CD4-positive, alpha-beta T cell treated with Interleukin-6 for 4 hours (primary cell): ENCODE measurements at regions not wholly inside any gene's neighbourhood (a gene's known extent, or its start where the extent isn't known, plus 50 kb on each side); places are given as distances from the start of the nearest gene placed in this dataset.
"Not testable (repeated sequence)": the region's sequence is repeated elsewhere in the genome, so short reads cannot be mapped to it uniquely, and the experiment has no call there.

Source experiments
- DNase-seq: peaks from one replicate; pipeline ENCODE4 v3.0.0-alpha.2; 2020; ENCODE audit warnings: mixed read lengths

DNA sequence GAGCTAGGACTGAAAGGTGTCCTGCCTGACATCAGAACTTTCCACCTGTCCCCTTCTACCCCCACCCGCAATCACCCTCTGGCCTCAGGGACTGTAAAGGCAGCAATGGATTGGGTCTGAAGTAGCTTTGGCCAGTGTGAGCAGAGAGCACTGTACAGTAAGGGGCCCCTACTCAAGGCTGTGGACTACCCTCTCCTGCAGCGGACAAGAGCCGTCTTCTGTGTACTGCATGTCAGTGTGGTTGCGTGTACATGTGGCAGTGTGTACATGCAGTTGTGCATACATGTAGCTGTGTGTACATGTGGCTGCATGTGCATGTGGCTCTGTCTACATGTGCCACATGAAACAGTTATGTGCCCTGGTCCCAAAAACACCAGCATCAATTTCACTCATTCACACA, 205.9 kb upstream of the LINGO1 start:
- DNase-seq = no peak

- DNase-seq = no peak
Measured at GRCh38 chr15:77838061-77838460, 205.3 kb upstream of the LINGO1 start.

DNA sequence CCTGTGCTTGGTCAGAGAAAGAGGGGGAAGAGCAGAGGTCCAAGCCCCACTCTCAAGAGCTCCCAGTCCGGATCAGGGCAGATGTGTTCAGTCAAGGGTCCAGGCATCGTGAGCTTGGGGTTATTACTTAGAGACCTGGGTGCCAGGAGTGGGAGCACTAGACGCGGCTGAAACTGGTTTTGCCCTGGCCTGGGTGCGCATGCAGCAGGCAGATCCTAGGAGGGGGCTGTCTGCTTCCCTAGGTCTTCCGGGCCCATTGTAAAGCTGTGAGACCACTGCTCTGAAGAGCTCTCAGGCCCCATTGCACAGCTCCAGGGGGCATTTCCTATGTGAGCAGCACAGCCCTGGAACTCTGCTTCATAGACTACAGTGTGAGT, 204.9 kb upstream of the LINGO1 start:
- no peak for DNase-seq

DNA sequence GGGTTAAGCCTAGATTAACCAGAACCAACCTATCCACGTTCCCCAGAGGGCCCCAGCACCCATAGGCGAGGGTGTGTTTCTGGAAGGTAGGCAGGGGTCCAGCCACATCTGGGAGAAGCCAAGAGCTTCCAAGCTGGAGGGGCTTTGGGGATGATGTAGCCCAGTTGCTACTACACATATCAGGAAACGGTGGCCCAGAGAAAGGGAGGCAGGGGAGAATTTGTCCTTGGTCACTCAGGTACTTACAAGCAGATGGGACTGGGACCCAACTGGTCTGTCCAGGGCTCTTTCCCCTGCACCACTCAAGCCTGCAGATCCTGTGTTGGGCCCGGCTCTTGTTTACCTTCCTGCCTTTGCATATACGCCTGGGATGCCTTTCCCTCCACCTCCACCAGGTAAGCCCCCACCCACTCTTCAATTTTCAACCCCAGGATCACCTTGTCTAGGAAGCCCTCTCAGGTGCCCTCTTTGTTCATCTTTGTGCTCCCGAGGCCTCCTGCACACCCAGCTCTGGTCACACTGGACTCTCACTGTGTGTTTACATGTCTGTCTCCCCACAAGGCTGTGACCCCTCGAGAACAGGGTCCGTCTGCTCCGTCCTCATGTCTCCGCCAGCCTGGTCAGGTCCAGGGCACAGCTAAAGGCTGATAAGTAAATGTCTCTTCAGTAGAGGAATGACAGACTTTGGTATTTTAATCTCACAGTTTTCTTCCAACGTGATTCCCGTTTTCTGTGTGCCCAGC, 204.4 kb upstream of the LINGO1 start:
- DNase-seq = no peak

- no peak for DNase-seq
Measured at GRCh38 chr15:77836121-77836692, 203.5 kb upstream of the LINGO1 start.

- no peak for DNase-seq
Measured at GRCh38 chr15:77834276-77834990, 201.7 kb upstream of the LINGO1 start.

DNA sequence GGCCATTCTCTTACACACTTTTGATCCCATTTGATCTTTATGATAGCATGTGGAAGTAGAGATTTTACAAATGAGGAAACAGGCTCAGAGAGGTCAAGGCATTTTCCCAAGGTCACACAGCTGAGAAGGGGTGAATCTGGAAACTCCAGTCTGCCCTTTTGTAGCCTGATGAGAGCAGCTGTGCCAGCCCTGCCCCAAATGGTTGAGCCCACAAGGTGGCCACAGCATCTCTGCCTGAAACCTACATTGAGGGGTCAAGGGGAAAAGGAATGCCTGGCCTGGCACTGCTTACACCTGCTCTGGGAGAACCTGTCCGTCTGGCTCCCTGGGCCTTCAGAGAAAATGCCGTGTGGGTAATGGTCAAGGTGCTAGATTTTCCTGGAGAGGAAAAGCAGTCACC, 200.2 kb upstream of the LINGO1 start:
- DNase-seq = no peak

DNA sequence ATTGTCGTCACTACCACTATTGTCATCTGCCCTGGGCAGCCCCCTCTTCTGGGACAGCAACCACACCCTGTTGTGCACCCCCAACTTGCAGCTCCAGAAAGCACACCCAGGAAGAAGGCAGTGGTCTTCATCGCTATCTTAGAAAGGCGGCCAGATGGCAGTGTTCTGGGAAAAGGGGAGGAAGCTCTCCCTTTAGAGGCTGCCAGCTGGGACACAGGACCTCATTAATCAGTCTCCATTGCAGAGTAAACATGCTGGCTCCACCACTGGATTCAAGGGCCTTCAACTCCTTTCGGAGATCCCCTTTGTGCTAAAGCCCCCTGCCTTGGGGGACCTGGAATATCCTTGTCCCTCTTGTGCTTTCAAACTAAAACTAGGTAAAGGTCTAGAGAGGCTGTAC, 199.3 kb upstream of the LINGO1 start:
- no peak for DNase-seq

GRCh38 chr15:77830051-77830468, 197.3 kb upstream of the LINGO1 start:
- DNase-seq = no peak

DNA sequence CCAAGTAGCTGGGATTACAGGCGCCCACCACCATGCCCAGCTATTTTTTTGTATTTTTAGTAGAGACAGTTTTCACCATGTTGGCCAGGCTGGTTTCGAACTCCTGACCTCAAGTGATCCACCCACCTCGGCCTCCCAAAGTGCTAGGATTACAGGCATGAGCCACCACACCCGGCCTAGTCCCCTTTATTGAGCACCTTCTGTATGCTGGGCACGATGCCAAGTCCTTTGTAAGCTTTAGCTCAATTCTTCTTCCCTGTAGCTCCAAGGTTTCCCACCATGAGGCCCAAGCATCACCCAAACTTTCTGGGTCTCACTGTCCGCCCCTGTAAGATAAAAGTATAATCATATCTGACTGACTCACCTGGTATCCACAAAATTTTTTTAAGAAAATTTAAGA, 196.6 kb upstream of the LINGO1 start:
- DNase-seq = not testable (repeated sequence)

GRCh38 chr15:77827860-77828259, 195.1 kb upstream of the LINGO1 start:
- no peak for DNase-seq

DNA sequence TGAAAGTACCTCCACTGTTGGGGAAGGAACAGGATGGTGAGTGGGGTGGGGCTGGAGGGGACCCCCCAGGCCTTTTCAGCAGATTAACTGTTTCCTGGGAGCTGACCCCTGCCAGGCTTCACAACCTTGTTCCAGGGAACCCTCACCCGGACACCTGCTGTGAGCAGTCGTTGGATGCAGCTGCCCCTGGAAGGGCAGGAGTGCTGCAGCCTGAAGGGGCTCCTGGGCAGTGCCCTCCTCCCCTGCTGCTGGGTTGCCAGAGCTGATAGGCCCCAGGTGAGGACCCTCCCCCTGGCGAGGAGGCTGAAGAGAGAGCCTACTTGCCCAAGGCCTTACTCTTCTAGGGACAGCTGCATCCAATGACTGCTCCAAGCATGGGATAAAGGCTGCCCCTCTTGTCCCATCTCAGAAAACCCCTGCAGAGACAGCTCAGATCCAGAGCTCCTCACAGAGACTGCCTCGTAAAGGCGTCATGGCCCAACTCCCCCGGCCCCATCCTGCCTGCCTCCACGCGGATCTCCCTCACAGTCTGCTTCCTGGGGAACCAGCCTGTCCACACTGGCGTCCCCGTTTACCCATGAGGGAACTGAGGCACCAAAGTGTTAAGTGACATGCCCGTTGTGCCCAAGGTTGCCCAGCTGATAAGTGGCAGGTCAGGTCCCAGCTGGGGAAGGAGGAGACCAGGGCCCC, 193.4 kb upstream of the LINGO1 start:
- DNase-seq = no peak

GRCh38 chr15:77825546-77825945, 192.8 kb upstream of the LINGO1 start:
- no peak for DNase-seq

- no peak for DNase-seq
Measured at GRCh38 chr15:77825252-77825542, 192.5 kb upstream of the LINGO1 start.

GRCh38 chr15:77824361-77825251, 191.9 kb upstream of the LINGO1 start:
- no peak for DNase-seq

DNA sequence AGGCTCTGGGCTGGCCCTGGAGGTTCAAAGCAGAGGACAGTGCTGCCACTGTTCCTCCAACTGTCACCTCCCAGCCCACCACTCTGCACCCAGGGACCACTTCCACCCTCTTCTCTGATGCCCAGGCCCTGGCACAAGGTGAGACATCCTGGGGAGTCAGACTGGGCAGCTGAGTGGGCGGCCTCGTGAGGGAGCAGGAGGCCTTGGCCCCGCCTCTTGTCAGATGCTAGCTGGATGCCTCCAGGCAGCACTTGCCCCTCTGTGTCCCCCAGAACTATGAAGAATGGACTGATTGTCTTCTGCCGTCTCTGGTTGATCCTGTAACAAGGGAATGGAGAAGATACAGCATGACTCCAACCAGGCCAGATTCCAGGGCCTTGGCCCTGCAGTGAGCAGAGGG, 191.0 kb upstream of the LINGO1 start:
- no peak for DNase-seq

GRCh38 chr15:77822631-77823230, 190.0 kb upstream of the LINGO1 start:
- DNase-seq = no peak

DNA sequence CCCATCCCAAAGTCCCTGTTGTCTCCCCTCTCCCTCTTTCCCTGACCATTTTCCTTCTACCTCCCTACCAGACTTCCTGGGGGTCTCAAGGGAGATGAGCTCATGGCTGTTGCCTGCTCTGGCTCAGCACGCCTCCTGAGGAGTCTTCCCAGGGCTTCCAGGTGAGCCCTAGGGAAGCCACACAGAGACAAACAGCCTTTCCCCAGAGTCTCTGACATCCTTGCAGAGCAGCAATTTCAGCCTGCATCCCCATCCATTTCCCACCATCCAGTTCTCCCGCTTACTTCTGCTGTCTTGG, 189.2 kb upstream of the LINGO1 start:
- no peak for DNase-seq

GRCh38 chr15:77821188-77821958, 188.7 kb upstream of the LINGO1 start:
- peak; percentile 7 for DNase-seq

GRCh38 chr15:77819851-77820728, 187.4 kb upstream of the LINGO1 start:
- no peak for DNase-seq
